Breast epithelium (tissue), 3 donors: ENCODE measurements at regions not wholly inside any gene's neighbourhood (a gene's known extent, or its start where the extent isn't known, plus 50 kb on each side); places are given as distances from the start of the nearest gene placed in this dataset.

Source experiments
- CTCF ChIP-seq, 3 donors: fragments of 450-650 bp; IDR thresholded peaks; one replicate each; pipeline ENCODE4 v1.5.1; 2016 to 2017; ENCODE audit warnings: antibody characterized with exemption in 3 of 3, mild to moderate bottlenecking in 3 of 3, moderate library complexity in 3 of 3
- POLR2A ChIP-seq: fragments of 450-650 bp; IDR thresholded peaks from one replicate; pipeline ENCODE4 v1.6.1; 2016; ENCODE audit warnings: antibody characterized with exemption, mild to moderate bottlenecking, moderate library complexity
- POLR2AphosphoS5 ChIP-seq, 3 donors: sonication (generic); formaldehyde crosslinking; IDR thresholded peaks; one replicate each; pipeline ENCODE4 v1.6.1; 2017; ENCODE audit warnings: antibody characterized with exemption in 3 of 3

GRCh38 chr5:60357302-60357701 lies 342.7 kb downstream of the DEPDC1B start:
- TF ChIP-seq POLR2A = no peak
- TF ChIP-seq POLR2AphosphoS5 (IDR thresholded peaks at IDR 0.05) = no peak
- TF ChIP-seq CTCF (IDR thresholded peaks at IDR 0.05) = no peak
